HG03097 (cell line): ENCODE measurements at regions not wholly inside any gene's neighbourhood (a gene's known extent, or its start where the extent isn't known, plus 50 kb on each side); places are given as distances from the start of the nearest gene placed in this dataset.

ENCODE experiments used
- ATAC-seq: cut with Tn5 transposase; IDR thresholded peaks from one replicate; pipeline ENCODE4 v1.9.1; 2021; ENCODE audit not compliant: unreplicated experiment, low FRiP score

- no peak for ATAC-seq
Observed at GRCh38 chr7:20267482-20267881, 50.3 kb upstream of the MACC1 start.

GRCh38 chr7:20268824-20269223, 51.6 kb upstream of the MACC1 start:
- no peak for ATAC-seq

GRCh38 chr7:20269726-20270125, 52.5 kb upstream of the MACC1 start:
- no peak for ATAC-seq

DNA sequence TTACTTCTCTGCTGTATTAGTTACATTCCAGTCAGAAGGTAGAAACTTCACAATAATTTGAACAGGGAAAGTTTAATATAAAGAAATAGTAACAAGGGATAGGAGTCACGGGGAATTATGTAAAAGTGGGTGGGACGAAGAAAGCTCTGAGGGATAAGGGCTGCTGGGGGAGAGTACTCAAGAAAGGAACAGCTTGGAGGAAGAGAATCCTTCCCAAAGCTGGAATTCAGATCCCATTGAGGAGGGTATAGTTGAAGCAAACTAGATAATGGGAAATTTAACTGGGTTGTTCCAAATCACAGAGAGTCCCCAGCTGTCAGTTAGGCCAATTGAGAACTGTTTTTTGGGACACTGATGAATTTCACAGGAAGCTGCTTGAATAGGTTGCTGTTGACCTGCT, 53.2 kb upstream of the MACC1 start:
- no peak for ATAC-seq

DNA sequence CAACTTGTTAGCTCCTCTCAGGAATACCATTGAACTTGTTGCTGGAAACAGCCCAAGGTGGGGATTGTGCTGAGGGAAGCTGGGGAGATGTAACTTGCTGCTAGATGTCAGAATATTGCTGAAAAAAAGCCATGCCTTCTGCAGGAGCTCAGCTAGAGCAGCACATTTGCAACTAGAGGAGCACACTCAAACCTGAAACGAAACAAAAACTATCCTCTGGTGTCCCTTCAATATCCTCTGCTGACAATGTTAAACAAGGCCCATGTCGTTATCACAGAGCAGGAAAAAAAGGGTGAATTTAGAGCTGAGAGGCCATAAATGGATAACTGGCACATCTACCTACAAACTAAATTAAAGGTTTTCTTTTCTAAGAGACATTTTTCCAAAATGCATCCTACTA, 53.7 kb upstream of the MACC1 start:
- ATAC-seq = peak; percentile 88

DNA sequence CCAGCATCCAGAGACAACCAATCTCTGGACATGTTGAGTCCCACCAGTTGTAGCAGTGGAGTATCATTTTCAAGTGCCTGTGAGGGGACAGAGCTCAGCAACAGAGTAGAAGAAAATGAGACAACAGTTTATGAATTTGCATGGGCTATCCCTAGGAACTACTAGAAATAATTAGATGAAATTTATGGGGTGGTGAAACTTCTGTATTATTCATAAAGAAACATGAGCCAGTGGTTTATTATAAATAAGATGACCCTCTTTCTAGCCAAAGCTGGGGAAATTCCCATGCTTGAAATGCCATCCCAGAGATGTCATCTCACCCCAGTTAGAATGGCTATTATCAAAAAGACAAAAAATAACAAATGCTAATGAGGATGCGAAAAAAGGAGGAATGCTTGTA, 55.1 kb upstream of the ITGB8 start:
- no peak for ATAC-seq

- no peak for ATAC-seq
Observed at GRCh38 chr7:20276705-20277472, 53.8 kb upstream of the ITGB8 start.

- ATAC-seq = no peak
Observed at GRCh38 chr7:20279979-20280378, 50.7 kb upstream of the ITGB8 start.

GRCh38 chr7:20280475-20281351, 50.0 kb upstream of the ITGB8 start:
- ATAC-seq = no peak
